ENCODE measurements at regions not wholly inside any gene's neighbourhood (a gene's known extent, or its start where the extent isn't known, plus 50 kb on each side); places are given as distances from the start of the nearest gene placed in this dataset.

DNA sequence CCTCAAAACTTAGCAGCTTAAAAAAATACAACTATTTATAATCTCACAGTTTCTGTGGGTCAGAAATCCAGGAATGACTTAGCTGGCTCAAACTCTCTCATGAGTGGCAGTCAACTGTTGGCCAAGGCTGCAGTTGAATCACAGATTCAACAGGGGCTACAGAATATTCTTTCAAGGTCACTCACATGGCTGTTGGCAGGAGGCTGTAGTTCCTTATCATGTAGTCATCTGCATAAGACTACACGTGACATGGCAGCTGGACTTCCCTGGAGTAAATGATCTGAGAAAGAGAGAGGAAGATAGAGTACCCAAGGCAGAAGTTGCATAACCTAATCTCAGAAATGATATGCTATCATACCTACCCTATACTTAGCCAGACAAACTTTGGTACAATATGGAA, 75.2 kb upstream of the TSPAN2 start:
- TF ChIP-seq, protein P1, sequence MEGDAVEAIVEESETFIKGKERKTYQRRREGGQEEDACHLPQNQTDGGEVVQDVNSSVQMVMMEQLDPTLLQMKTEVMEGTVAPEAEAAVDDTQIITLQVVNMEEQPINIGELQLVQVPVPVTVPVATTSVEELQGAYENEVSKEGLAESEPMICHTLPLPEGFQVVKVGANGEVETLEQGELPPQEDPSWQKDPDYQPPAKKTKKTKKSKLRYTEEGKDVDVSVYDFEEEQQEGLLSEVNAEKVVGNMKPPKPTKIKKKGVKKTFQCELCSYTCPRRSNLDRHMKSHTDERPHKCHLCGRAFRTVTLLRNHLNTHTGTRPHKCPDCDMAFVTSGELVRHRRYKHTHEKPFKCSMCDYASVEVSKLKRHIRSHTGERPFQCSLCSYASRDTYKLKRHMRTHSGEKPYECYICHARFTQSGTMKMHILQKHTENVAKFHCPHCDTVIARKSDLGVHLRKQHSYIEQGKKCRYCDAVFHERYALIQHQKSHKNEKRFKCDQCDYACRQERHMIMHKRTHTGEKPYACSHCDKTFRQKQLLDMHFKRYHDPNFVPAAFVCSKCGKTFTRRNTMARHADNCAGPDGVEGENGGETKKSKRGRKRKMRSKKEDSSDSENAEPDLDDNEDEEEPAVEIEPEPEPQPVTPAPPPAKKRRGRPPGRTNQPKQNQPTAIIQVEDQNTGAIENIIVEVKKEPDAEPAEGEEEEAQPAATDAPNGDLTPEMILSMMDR (tag by site-specific recombination; IDR thresholded peaks at IDR 0.05) = no peak
- TF ChIP-seq ZFP37 (tag by site-specific recombination; IDR thresholded peaks at IDR 0.05) (no peak), ZNF433 (tag by site-specific recombination; IDR thresholded peaks at IDR 0.05; ENCODE audit: low read depth) (no peak), SP2 (tag by site-specific recombination; IDR thresholded peaks at IDR 0.05) (no peak), ZNF610 (tag by site-specific recombination; IDR thresholded peaks at IDR 0.05; ENCODE audit: borderline replicate concordance) (no peak)
